GM23338 (cell line): ENCODE measurements at regions not wholly inside any gene's neighbourhood (a gene's known extent, or its start where the extent isn't known, plus 50 kb on each side); places are given as distances from the start of the nearest gene placed in this dataset.

Experiments used
- ATAC-seq: fragments of 200-7000 bp; cut with Tn5 transposase; 3 replicates; pipeline ENCODE4 v1.9.1; 2020
- DNase-seq: peaks from one replicate; pipeline ENCODE4 v3.0.0-alpha.2; 2015; ENCODE audit warnings: low spot score
- H2AFZ ChIP-seq: fragments of 200-600 bp; sonication (generic); 2 replicates; pipeline ENCODE4 v1.8.0; 2016; ENCODE audit warnings: antibody characterized with exemption, mild to moderate bottlenecking, moderate library complexity
- H3F3A ChIP-seq: fragments of 200-600 bp; sonication (generic); replicated peaks from 2 replicates; pipeline ENCODE4 v1.8.0; 2017; ENCODE audit warnings: antibody characterized with exemption, mixed run types, low read depth
- H3K27ac ChIP-seq: fragments of 200-600 bp; sonication (generic); 2 replicates; pipeline ENCODE4 v1.6.1; 2016; ENCODE audit warnings: low read depth
- H3K27me3 ChIP-seq: fragments of 200-600 bp; sonication (generic); 2 replicates; pipeline ENCODE4 v1.8.0; 2016; ENCODE audit warnings: mild to moderate bottlenecking, mixed run types, moderate library complexity; ENCODE audit not compliant: insufficient read depth
- H3K36me3 ChIP-seq: fragments of 200-600 bp; sonication (generic); 2 replicates; pipeline ENCODE4 v1.8.0; 2016; ENCODE audit warnings: mild to moderate bottlenecking; ENCODE audit not compliant: insufficient read depth
- H3K4me1 ChIP-seq: fragments of 200-600 bp; sonication (generic); 2 replicates; pipeline ENCODE4 v1.8.0; 2016; ENCODE audit warnings: mild to moderate bottlenecking, moderate library complexity; ENCODE audit not compliant: insufficient read depth
- H3K4me2 ChIP-seq: fragments of 200-600 bp; sonication (generic); 2 replicates; pipeline ENCODE4 v1.7.1; 2017; ENCODE audit warnings: mixed run types
- H3K4me3 ChIP-seq: fragments of 200-600 bp; sonication (generic); 2 replicates; pipeline ENCODE4 v1.6.1; 2016; ENCODE audit warnings: mixed run types
- H3K79me2 ChIP-seq: fragments of 200-600 bp; sonication (generic); replicated peaks from 2 replicates; pipeline ENCODE4 v1.8.0; 2017; ENCODE audit warnings: mild to moderate bottlenecking; ENCODE audit not compliant: insufficient read depth
- H3K9me2 ChIP-seq: fragments of 200-600 bp; sonication (generic); 2 replicates; pipeline ENCODE4 v1.8.0; 2017; ENCODE audit not compliant: insufficient read depth
- H4K20me1 ChIP-seq: fragments of 200-600 bp; sonication (generic); replicated peaks from 2 replicates; pipeline ENCODE4 v1.8.0; 2017; ENCODE audit warnings: mild to moderate bottlenecking; ENCODE audit not compliant: insufficient read depth
- H3K27ac Mint-ChIP-seq: 2 replicates; pipeline ENCODE4 v1.8.0; 2020; ENCODE audit warnings: inconsistent platforms, mild to moderate bottlenecking, moderate library complexity, mixed read lengths
- H3K27me3 Mint-ChIP-seq: 3 replicates; pipeline ENCODE4 v1.8.0; 2022; ENCODE audit warnings: low read depth, mild to moderate bottlenecking, moderate library complexity, mixed read lengths, inconsistent platforms; ENCODE audit not compliant: insufficient read depth, poor library complexity
- H3K36me3 Mint-ChIP-seq: 3 replicates; pipeline ENCODE4 v1.8.0; 2021; ENCODE audit warnings: low read depth, mild to moderate bottlenecking, inconsistent platforms, moderate library complexity, mixed read lengths
- H3K4me1 Mint-ChIP-seq: 3 replicates; pipeline ENCODE4 v1.8.0; 2020; ENCODE audit warnings: mild to moderate bottlenecking, inconsistent platforms, mixed read lengths
- H3K4me3 Mint-ChIP-seq: 3 replicates; pipeline ENCODE4 v1.8.0; 2021; ENCODE audit warnings: moderate library complexity, mild to moderate bottlenecking, inconsistent platforms, mixed read lengths
- H3K9me3 Mint-ChIP-seq: 3 replicates; pipeline ENCODE4 v1.8.0; 2020; ENCODE audit warnings: moderate library complexity, mild to moderate bottlenecking, inconsistent platforms, mixed read lengths
- CTCF ChIP-seq, 2 experiments: fragments of 200-600 bp in 1 of 2; sonication (generic) in 1 of 2; conservative IDR thresholded peaks; 2 replicates each; pipeline versions ENCODE4 v1.5.1 to v1.6.1; 2016 to 2017; ENCODE audit warnings: antibody characterized with exemption in 2 of 2, low read depth in 2 of 2, mild to moderate bottlenecking in 2 of 2, moderate library complexity in 1 of 2
- ETS1 ChIP-seq: IDR thresholded peaks from 2 replicates; pipeline ENCODE4 v1.6.1; 2016; ENCODE audit warnings: antibody characterized with exemption
- EZH2phosphoT487 ChIP-seq: fragments of 200-600 bp; sonication (generic); IDR thresholded peaks from one replicate; pipeline ENCODE4 v1.8.1; 2018; ENCODE audit warnings: antibody characterized with exemption; ENCODE audit not compliant: unreplicated experiment
- JUNB ChIP-seq: IDR thresholded peaks from one replicate; pipeline ENCODE4 v1.6.1; 2016; ENCODE audit warnings: antibody characterized with exemption; ENCODE audit not compliant: unreplicated experiment
- NANOG ChIP-seq: IDR thresholded peaks from 2 replicates; pipeline ENCODE4 v1.6.1; 2016; ENCODE audit warnings: antibody characterized with exemption, borderline replicate concordance
- POLR2AphosphoS5 ChIP-seq: IDR thresholded peaks from 2 replicates; pipeline ENCODE4 v1.6.1; 2016; ENCODE audit warnings: antibody characterized with exemption, low read depth
- REST ChIP-seq: IDR thresholded peaks from one replicate; pipeline ENCODE4 v1.6.1; 2018; ENCODE audit warnings: antibody characterized with exemption; ENCODE audit not compliant: unreplicated experiment
- STAT1 ChIP-seq: IDR thresholded peaks from one replicate; pipeline ENCODE4 v1.6.1; 2016; ENCODE audit warnings: antibody characterized with exemption; ENCODE audit not compliant: unreplicated experiment
- ZNF114 ChIP-seq: fragments of 250-450 bp; sonication (Bioruptor Pico); IDR thresholded peaks from 2 replicates; pipeline ENCODE4 v1.5.0; 2020; ENCODE audit warnings: mild to moderate bottlenecking, moderate library complexity
- ZNF462 ChIP-seq: fragments of 250-450 bp; sonication (Bioruptor Pico); IDR thresholded peaks from 2 replicates; pipeline ENCODE4 v1.5.0; 2020; ENCODE audit warnings: mild to moderate bottlenecking, moderate library complexity

- Histone ChIP-seq H3K4me1 (peaks cover 20% of the 10 kb centered on the region; the same call in 1 of the 2 replicates), H2AFZ (no peak overlapping the region), H4K20me1 (no peaks in the 10 kb centered on the region), H3K36me3 (no peaks in the 10 kb centered on the region), H3K79me2 (no peaks in the 10 kb centered on the region), H3F3A (no peaks in the 10 kb centered on the region), H3K27me3 (no peaks in the 10 kb centered on the region), H3K4me2 (no peak overlapping the region), H3K4me3 (no peak overlapping the region), H3K27ac (no peak overlapping the region), H3K9me2 (no peaks in the 10 kb centered on the region; the same call in 1 of the 2 replicates)
- Mint-ChIP-seq H3K27ac (no peak overlapping the region), H3K27me3 (peaks cover 2% of the 10 kb centered on the region), H3K4me3 (no peak overlapping the region), H3K9me3 (no peaks in the 10 kb centered on the region), H3K4me1 (peaks cover 27% of the 10 kb centered on the region), H3K36me3 (no peaks in the 10 kb centered on the region)
- peak; percentile 93 for ATAC-seq
- TF ChIP-seq CTCF (conservative IDR thresholded peaks at IDR 0.05; ENCODE audit: low read depth in 2 of 2) (peak; percentile 69 to 79), ETS1 (no peak), POLR2AphosphoS5 (no peak), REST (no peak), STAT1 (no peak), ZNF114 (CRISPR knock-in tag) (no peak), NANOG (no peak), EZH2phosphoT487 (no peak), ZNF462 (CRISPR knock-in tag) (0 out of 2 replicates have a peak, but pooled peaks have one; percentile 27), JUNB (no peak)
- DNase-seq, result peak; percentile 67
Observed at GRCh38 chr5:82597437-82597836, 319.3 kb upstream of the RPS23 start.
